ENCODE measurements at regions not wholly inside any gene's neighbourhood (a gene's known extent, or its start where the extent isn't known, plus 50 kb on each side); places are given as distances from the start of the nearest gene placed in this dataset.
"Not testable (repeated sequence)": the region's sequence is repeated elsewhere in the genome, so short reads cannot be mapped to it uniquely, and the experiment has no call there.

DNA sequence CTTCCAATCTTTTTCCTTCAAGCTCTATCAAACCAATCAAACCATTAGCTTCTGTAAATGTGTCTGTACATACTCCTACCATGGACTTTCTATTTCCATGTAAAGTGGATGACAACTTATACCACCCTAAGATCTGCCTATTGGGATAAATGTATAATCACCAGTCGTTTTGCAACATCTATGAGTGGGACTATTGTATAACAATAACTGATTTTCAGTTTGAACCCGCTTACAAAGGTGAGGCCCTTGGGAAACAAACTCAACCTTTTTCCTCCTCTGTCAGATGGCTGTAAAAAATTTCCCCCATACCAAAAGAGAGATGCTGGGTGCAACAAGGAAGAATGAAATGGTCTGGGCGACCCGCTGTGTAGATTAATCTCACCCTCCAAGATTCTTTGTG is 399.1 kb upstream of the ADAMTS5 start:
- no peak for DNase-seq

GRCh38 chr21:27365394-27365793 is 398.5 kb upstream of the ADAMTS5 start:
- no peak for DNase-seq

- no peak for DNase-seq
Measured at GRCh38 chr21:27363719-27364477, 397.0 kb upstream of the ADAMTS5 start.

DNA sequence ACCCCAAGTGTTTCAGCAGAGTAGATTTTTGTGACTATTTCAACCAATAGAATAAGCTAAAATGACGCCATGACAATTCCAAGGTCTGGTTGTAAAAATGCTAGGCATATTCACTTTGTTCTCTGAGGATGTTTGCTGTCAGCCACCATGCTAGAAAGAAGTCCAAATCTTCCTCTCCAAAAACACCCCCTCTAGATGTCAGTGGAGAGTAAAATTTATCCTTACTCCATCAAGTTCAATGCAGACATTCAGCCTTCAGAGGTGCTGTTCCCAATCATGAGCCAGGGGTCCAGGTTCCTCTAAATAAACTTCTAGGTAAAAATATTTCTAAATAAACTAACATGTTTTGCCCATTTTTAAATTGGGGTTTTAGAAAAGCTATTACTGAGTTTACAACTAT is 395.4 kb upstream of the ADAMTS5 start:
- DNase-seq, result no peak

DNA sequence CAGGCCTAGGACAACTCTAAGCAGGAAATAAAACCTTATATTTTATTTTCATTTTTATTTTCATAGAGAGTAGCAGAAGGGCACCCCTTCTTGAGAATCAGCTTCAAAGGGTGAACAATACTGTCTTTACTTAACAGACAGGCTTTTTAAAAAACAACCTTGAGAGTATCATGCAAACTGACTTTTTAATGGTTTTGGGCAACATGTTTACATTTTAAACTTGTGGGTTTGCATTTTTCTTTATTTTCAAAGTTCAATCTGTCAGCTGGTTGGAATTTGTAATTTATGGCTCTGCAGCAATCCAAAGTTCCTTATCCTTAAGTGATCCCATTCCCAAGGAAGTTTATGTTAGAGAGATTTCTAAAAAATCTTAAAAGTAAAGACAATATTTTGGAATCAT is 392.3 kb upstream of the ADAMTS5 start:
- DNase-seq, result no peak

GRCh38 chr21:27352885-27353284 is 386.0 kb upstream of the ADAMTS5 start:
- no peak for DNase-seq

- no peak for DNase-seq
Measured at GRCh38 chr21:27346041-27346448, 379.2 kb upstream of the ADAMTS5 start.

DNA sequence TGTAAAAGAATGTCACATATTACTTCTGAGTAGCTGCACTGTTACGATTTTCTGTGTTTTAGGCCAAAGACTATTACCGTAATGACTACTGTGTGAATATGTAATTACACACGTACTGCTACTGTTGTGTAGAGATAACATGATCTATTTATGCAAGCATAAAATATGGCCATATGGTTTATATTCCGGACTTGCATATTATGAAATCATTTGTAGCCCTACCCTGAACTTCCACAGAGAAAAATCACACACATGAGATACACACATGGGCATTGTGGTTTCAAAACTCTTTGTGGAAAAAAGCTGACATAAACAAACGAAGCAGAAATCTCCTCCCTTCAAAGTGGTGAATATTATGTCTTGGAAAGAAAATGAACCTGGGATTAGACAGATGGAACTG is 373.0 kb upstream of the ADAMTS5 start:
- peak; percentile 13 for DNase-seq

DNA sequence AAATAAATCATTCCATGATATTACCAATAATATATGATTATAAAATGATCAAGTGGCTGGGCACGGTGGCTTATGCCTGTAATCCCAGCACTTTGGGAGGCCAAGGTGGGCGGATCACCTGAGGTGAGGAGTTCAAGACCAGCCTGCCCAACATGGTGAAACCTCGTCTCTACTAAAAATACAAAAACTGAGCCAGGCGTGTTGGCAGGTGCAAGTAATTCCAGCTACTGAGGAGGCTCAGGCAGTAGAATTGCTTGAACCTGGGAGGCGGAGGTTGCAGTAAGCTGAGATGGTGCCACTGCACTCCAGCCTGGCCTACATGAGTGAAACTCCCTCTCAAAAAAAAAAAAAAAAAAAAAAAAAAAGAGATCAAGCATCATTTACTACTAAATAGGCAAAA is 371.1 kb upstream of the ADAMTS5 start:
- DNase-seq, result not testable (repeated sequence)

- DNase-seq, result no peak
Measured at GRCh38 chr21:27333096-27333495, 366.2 kb upstream of the ADAMTS5 start.

DNA sequence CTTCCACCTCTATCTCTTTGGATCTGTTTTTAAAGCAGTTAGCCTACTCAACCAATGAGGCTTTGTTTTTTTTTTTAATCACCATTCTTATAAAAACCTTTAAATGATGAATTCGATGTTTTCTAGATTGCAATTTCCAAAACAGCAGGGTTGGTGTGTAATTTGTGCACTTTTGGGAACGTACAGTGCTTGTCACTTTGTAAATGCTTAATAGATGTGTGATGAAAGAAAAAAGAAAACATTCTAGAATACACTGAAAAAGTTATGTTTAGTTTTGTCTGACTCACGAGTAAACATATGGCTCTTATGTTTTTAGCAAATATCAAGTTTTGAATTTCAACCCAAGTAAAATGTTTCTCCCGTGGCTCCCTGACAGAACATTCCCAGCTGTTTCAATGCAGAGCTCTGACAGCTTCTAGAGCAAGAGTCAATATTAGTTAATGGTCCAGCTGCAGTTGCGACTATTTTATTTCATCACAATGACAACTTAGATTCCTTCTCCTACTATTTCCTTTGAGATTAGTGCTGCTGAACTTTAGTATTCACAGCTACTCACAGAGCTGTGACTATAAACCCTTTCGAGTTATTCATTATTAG is 362.5 kb upstream of the ADAMTS5 start:
- peak; percentile 75 for DNase-seq

DNA sequence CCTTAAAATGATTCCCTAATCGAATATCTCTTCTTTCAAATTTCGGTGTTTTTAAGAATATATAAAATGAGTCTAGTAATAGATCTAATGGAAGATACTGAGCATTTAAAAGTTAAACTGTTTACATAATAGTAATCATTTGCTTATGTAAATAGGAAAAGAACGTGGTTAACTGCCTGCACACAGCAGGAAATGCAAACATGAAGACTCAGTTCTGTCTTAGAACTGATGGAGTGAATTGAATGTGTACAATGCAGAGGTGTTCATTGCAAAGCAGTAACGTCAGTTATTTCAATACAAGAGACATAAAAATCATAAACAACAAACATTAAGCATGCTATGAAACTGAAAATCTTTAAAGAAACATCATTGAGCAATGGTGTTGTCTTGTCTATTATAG is 359.4 kb upstream of the ADAMTS5 start:
- DNase-seq, result no peak

- no peak for DNase-seq
Measured at GRCh38 chr21:27323331-27323730, 356.4 kb upstream of the ADAMTS5 start.

- DNase-seq, result no peak
Measured at GRCh38 chr21:27321791-27322190, 354.9 kb upstream of the ADAMTS5 start.

- no peak for DNase-seq
Measured at GRCh38 chr21:27320868-27321267, 354.0 kb upstream of the ADAMTS5 start.

DNA sequence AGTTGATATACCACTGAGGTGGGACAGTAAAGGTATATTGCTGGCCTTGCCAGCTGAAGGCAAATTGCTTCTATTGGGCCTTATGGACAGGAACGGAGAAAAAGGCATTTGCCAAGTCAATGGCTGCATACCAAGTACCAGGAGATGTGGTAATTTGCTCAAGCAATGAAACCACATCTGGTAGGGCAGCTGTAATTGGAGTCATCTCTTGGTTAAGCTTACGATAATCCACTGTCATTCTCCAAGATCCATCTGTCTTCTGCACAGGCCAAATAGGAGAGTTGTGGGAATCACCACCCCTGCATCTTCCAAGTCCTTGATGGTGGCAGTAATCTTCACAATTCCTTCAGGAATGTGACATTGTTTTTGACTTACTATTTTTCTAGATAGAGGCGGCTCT is 350.7 kb upstream of the ADAMTS5 start:
- DNase-seq, result not testable (repeated sequence)

- no peak for DNase-seq
Measured at GRCh38 chr21:27315373-27315772, 348.5 kb upstream of the ADAMTS5 start.

DNA sequence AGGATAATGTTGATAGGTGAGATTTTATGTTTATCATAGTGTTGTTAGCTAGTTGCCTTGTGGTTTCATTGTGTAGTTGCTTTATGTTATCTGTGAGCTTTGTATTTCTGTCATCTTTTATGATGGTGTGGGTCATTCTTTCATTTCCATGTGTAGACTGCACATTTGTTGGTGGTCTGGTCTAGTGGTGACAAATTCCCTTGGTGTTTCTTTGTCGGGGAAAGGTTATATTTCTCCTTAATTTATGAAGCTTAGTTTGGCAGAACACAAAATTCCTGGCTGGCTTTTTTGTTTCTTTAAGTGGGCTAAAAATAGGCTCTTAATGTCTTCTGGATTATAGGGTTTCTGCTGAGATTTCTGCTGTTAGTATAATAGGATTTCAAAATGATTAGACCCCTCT is 347.2 kb upstream of the ADAMTS5 start:
- DNase-seq, result no peak

- DNase-seq, result peak; percentile 20
Measured at GRCh38 chr21:27306791-27307775, 340.2 kb upstream of the ADAMTS5 start.

DNA sequence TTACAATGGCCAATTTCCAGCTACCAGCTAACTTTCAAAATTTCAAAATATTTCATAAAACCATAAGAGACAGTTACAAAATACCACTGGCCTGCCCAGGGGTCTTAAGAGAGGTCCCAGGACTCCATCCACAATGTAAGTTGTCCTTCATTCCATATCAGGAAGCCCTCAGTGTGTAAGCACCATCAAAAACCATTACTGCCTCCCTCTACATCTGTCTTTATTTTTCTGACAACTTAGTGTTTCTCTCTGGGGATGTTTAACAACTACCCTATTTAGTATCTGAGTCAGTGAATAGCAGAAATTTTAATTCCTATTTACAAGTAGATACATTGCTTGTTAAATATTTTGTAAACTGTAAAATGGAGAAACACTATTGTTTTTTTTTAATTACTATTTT is 339.3 kb upstream of the ADAMTS5 start:
- DNase-seq, result no peak

DNA sequence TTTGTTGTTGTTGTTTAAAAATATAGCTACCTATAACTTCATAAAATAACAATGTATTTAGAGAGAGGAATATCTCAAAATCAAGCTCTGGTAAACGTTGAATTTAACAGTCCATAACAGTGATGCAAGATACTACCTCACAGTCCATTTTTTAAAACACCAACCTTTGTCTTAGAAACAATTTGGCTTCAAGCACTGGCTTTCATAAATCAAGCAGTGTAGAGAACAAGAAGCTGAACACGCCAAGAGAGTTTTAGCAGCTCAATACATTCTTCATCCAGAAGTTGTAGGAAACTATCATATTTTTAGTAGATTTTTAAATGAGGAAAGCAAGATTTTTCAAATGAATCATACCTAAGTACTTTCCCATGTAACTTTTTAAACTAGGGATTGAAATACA is 334.3 kb upstream of the ADAMTS5 start:
- no peak for DNase-seq

DNA sequence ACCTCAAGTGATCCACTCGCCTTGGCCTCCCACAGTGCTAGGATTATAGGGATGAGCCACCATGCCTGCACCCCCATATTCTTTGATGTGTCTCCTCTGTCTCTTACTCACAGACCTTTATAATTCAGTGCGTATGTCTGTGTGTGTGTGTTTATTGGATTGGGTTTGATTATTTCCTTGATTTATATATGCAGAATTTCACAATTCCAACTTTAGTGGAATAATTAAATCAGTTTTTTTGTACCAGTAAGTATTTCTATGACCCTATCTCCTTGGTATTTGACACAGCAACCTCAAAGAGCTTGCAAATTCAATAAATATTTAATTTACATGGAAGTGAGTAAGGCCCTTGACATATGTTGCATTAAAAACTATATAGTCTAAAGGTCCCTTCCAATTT is 333.9 kb upstream of the ADAMTS5 start:
- DNase-seq, result no peak

GRCh38 chr21:27298465-27298864 is 331.6 kb upstream of the ADAMTS5 start:
- no peak for DNase-seq
